ENCODE measurements at regions not wholly inside any gene's neighbourhood (a gene's known extent, or its start where the extent isn't known, plus 50 kb on each side); places are given as distances from the start of the nearest gene placed in this dataset.

DNA sequence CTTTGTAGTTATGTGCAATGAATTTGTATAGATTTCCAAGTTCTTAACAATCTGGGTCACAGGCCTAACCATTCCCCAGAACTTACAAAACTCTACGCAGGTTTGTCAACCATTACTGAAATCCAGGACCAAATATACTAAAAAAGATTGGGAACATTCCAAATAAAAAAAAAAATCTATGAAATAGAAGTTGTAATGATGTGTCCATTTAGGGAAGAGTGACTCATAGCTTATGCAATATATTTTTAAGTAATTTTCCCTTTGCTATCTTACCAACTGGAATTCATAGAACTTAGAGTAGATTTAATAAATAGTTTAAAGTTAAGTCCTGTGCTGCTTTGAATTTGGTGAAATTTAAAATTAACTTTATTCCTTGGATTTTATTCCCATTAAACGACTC is 393.2 kb downstream of the PMP22 start:
- Histone ChIP-seq H3K27me3 (ENCODE audit: insufficient read depth, low read length) (no peaks in the 10 kb centered on the region), H3K9me2 (ENCODE audit: insufficient read depth) (no peaks in the 10 kb centered on the region), H4K20me1 (ENCODE audit: insufficient read depth) (no peaks in the 10 kb centered on the region), H3K36me3 (ENCODE audit: control insufficient read depth in 1 of 2, insufficient read depth in 2 of 2, low read length in 2 of 2) (no peaks in the 10 kb centered on the region), H3K79me2 (ENCODE audit: insufficient read depth, low read length) (no peaks in the 10 kb centered on the region), H3K27ac (ENCODE audit: low read depth, low read length) (no peak overlapping the region), H3K9me3 (ENCODE audit: control insufficient read depth in 1 of 2, insufficient read depth in 1 of 2, low read depth in 1 of 2, low read length in 2 of 2) (no peaks in the 10 kb centered on the region), H3K4me2 (ENCODE audit: low read length) (no peak overlapping the region), H3K4me3 (replicated peaks in 1 of 2; ENCODE audit: low read depth in 1 of 2, low read length in 2 of 2) (no peak overlapping the region), H3K9ac (ENCODE audit: low read length) (no peak overlapping the region), H2AFZ (ENCODE audit: low read depth, low read length, poor library complexity, severe bottlenecking) (no peak overlapping the region), H3K4me1 (ENCODE audit: control insufficient read depth in 1 of 2, insufficient read depth in 2 of 2, low read length in 2 of 2) (no peaks in the 10 kb centered on the region)
- ChIA-PET POLR2A (no interaction called here), CTCF (no interaction called here), RAD21 (ENCODE audit: low non-redundant PET in 1 of 2, low total read pairs in 2 of 2, uncharacterized antibody in 2 of 2, unreplicated experiment in 2 of 2) (no interaction called here)
- BruUV-seq (replicated peaks) = no TSS peak
- intact Hi-C loops (cut with micrococcal nuclease) = no loop called here
- no peak for DNase-seq (ENCODE audit: low read depth, low spot score)
- TF ChIP-seq TCF7L2 (IDR thresholded peaks at IDR 0.05; ENCODE audit: borderline replicate concordance, extremely low read depth, insufficient read depth, insufficient read length) = no peak
- TF ChIP-seq ZFX (IDR thresholded peaks at IDR 0.05) = no peak
- no peak for TF ChIP-seq YY1 (IDR thresholded peaks at IDR 0.05; ENCODE audit: extremely low read depth, insufficient replicate concordance, low read depth, low read length)
- TF ChIP-seq CEBPB (IDR thresholded peaks at IDR 0.05; ENCODE audit: low read depth) = no peak
- no peak for TF ChIP-seq FOSL1 (IDR thresholded peaks at IDR 0.05; ENCODE audit: low read depth)
- TF ChIP-seq, protein P1, sequence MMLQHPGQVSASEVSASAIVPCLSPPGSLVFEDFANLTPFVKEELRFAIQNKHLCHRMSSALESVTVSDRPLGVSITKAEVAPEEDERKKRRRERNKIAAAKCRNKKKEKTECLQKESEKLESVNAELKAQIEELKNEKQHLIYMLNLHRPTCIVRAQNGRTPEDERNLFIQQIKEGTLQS (IDR thresholded peaks at IDR 0.05) = no peak
- TF ChIP-seq, protein P2, sequence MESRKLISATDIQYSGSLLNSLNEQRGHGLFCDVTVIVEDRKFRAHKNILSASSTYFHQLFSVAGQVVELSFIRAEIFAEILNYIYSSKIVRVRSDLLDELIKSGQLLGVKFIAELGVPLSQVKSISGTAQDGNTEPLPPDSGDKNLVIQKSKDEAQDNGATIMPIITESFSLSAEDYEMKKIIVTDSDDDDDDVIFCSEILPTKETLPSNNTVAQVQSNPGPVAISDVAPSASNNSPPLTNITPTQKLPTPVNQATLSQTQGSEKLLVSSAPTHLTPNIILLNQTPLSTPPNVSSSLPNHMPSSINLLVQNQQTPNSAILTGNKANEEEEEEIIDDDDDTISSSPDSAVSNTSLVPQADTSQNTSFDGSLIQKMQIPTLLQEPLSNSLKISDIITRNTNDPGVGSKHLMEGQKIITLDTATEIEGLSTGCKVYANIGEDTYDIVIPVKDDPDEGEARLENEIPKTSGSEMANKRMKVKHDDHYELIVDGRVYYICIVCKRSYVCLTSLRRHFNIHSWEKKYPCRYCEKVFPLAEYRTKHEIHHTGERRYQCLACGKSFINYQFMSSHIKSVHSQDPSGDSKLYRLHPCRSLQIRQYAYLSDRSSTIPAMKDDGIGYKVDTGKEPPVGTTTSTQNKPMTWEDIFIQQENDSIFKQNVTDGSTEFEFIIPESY (IDR thresholded peaks at IDR 0.05; ENCODE audit: extremely low read depth, insufficient replicate concordance, low read length) = no peak
- no peak for TF ChIP-seq RAD21 (IDR thresholded peaks at IDR 0.05; ENCODE audit: low read depth)
- TF ChIP-seq EZH2 (IDR thresholded peaks at IDR 0.05) = no peak
- TF ChIP-seq SIN3A (IDR thresholded peaks at IDR 0.05; ENCODE audit: low read depth) = no peak
- TF ChIP-seq ELF1 (IDR thresholded peaks at IDR 0.05; ENCODE audit: borderline replicate concordance, low read depth) = no peak
- no peak for TF ChIP-seq EZH2phosphoT487 (IDR thresholded peaks at IDR 0.05; ENCODE audit: borderline replicate concordance)
- no peak for TF ChIP-seq SRF (IDR thresholded peaks at IDR 0.05; ENCODE audit: low read depth)
- no peak for ATAC-seq
